GM18858 (cell line): ENCODE measurements at regions not wholly inside any gene's neighbourhood (a gene's known extent, or its start where the extent isn't known, plus 50 kb on each side); places are given as distances from the start of the nearest gene placed in this dataset.

Source experiments
- ATAC-seq: cut with Tn5 transposase; IDR thresholded peaks from one replicate; pipeline ENCODE4 v1.9.1; 2021; ENCODE audit not compliant: unreplicated experiment

GRCh38 chr9:107696302-107696701 is 206.7 kb upstream of the KLF4 start:
- ATAC-seq = no peak

- no peak for ATAC-seq
Observed at GRCh38 chr9:107694390-107694789, 204.8 kb upstream of the KLF4 start.

- no peak for ATAC-seq
Observed at GRCh38 chr9:107693625-107694326, 204.2 kb upstream of the KLF4 start.

- no peak for ATAC-seq
Observed at GRCh38 chr9:107691664-107692063, 202.1 kb upstream of the KLF4 start.

GRCh38 chr9:107690021-107690420 is 200.5 kb upstream of the KLF4 start:
- no peak for ATAC-seq

GRCh38 chr9:107688728-107689127 is 199.2 kb upstream of the KLF4 start:
- ATAC-seq = no peak

- ATAC-seq = no peak
Observed at GRCh38 chr9:107685901-107686300, 196.3 kb upstream of the KLF4 start.

- ATAC-seq = no peak
Observed at GRCh38 chr9:107685376-107685775, 195.8 kb upstream of the KLF4 start.

GRCh38 chr9:107684224-107684623 is 194.7 kb upstream of the KLF4 start:
- no peak for ATAC-seq

- ATAC-seq = no peak
Observed at GRCh38 chr9:107683566-107683965, 194.0 kb upstream of the KLF4 start.

GRCh38 chr9:107681988-107682387 is 192.4 kb upstream of the KLF4 start:
- no peak for ATAC-seq

GRCh38 chr9:107675351-107676259 is 186.0 kb upstream of the KLF4 start:
- no peak for ATAC-seq

GRCh38 chr9:107674721-107675277 is 185.2 kb upstream of the KLF4 start:
- ATAC-seq = no peak

GRCh38 chr9:107673861-107674720 is 184.5 kb upstream of the KLF4 start:
- no peak for ATAC-seq

GRCh38 chr9:107671588-107671987 is 182.0 kb upstream of the KLF4 start:
- ATAC-seq = no peak

- no peak for ATAC-seq
Observed at GRCh38 chr9:107669422-107669821, 179.9 kb upstream of the KLF4 start.

GRCh38 chr9:107667231-107668070 is 177.9 kb upstream of the KLF4 start:
- ATAC-seq = no peak

GRCh38 chr9:107665057-107665456 is 175.5 kb upstream of the KLF4 start:
- no peak for ATAC-seq

GRCh38 chr9:107660976-107661375 is 171.4 kb upstream of the KLF4 start:
- ATAC-seq = no peak

- ATAC-seq = no peak
Observed at GRCh38 chr9:107653263-107653821, 163.8 kb upstream of the KLF4 start.
